ENCODE measurements at regions not wholly inside any gene's neighbourhood (a gene's known extent, or its start where the extent isn't known, plus 50 kb on each side); places are given as distances from the start of the nearest gene placed in this dataset.

DNA sequence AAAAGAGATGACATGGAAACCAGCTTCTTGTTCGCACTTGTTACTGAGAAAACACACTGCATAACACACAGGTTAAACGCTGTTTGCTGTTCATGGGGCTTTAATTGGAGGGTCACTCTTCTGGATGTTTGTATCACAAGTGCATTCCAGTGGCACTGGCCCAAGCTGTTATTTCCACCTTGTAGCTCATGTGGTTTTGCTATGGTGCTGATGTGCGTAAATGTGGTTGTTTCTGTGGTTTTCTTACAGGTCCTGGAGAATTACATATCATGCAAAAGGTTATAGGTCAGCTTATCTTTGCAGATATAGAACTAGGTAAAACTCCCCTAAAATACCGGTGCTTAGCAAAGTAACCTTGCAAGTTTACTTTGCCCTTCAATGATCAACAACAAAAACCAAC, 89.3 kb upstream of the AHI1 start:
- no peak for TF ChIP-seq SPI1 (IDR thresholded peaks at IDR 0.05; ENCODE audit: borderline replicate concordance, low read depth)
- TF ChIP-seq, protein P1, sequence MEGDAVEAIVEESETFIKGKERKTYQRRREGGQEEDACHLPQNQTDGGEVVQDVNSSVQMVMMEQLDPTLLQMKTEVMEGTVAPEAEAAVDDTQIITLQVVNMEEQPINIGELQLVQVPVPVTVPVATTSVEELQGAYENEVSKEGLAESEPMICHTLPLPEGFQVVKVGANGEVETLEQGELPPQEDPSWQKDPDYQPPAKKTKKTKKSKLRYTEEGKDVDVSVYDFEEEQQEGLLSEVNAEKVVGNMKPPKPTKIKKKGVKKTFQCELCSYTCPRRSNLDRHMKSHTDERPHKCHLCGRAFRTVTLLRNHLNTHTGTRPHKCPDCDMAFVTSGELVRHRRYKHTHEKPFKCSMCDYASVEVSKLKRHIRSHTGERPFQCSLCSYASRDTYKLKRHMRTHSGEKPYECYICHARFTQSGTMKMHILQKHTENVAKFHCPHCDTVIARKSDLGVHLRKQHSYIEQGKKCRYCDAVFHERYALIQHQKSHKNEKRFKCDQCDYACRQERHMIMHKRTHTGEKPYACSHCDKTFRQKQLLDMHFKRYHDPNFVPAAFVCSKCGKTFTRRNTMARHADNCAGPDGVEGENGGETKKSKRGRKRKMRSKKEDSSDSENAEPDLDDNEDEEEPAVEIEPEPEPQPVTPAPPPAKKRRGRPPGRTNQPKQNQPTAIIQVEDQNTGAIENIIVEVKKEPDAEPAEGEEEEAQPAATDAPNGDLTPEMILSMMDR (IDR thresholded peaks at IDR 0.05; ENCODE audit: insufficient read depth, low read length): no peak
- no peak for TF ChIP-seq POLR2AphosphoS5 (IDR thresholded peaks at IDR 0.05; ENCODE audit: low read depth)
